ENCODE measurements at regions not wholly inside any gene's neighbourhood (a gene's known extent, or its start where the extent isn't known, plus 50 kb on each side); places are given as distances from the start of the nearest gene placed in this dataset.

- DNase-seq = no peak
- Histone ChIP-seq H4K20me1 (ENCODE audit: insufficient read depth) (no peaks in the 10 kb centered on the region), H3K9ac (no peak overlapping the region), H2AFZ (ENCODE audit: low read depth) (no peak overlapping the region), H3K9me3 (no peaks in the 10 kb centered on the region), H3F3A (replicated peaks; ENCODE audit: insufficient read depth) (no peaks in the 10 kb centered on the region), H3K27ac (ENCODE audit: low read depth in 2 of 2, low read length in 1 of 2) (no peak overlapping the region), H3K4me1 (ENCODE audit: control insufficient read depth in 1 of 2, insufficient read depth in 2 of 2, low read depth in 1 of 2, low read length in 1 of 2) (no peaks in the 10 kb centered on the region; a peak in 1 of 4 replicates), H3K27me3 (ENCODE audit: insufficient read depth) (no peaks in the 10 kb centered on the region), H3K79me2 (ENCODE audit: insufficient read depth) (no peaks in the 10 kb centered on the region), H3K9me2 (no peaks in the 10 kb centered on the region), H3K4me2 (no peak overlapping the region), H3K36me3 (replicated peaks in 1 of 2; ENCODE audit: control insufficient read depth in 1 of 2, insufficient read depth in 2 of 2, low read length in 1 of 2) (no peaks in the 10 kb centered on the region), H3K4me3 (ENCODE audit: low read depth in 2 of 2, low read length in 1 of 2) (no peak overlapping the region)
- POLR2A ChIA-PET = no interaction called here
- CTCF ChIA-PET = no interaction called here
- TF ChIP-seq RAD21 (IDR thresholded peaks at IDR 0.05; ENCODE audit: low read length) (no peak), MEF2A (IDR thresholded peaks at IDR 0.05; ENCODE audit: borderline replicate concordance, low read depth) (no peak), RXRA (IDR thresholded peaks at IDR 0.05; ENCODE audit: borderline replicate concordance, low read depth) (no peak), MXI1 (IDR thresholded peaks at IDR 0.05; ENCODE audit: low read depth, low read length) (no peak), ELF1 (IDR thresholded peaks at IDR 0.05) (no peak), FOXM1 (IDR thresholded peaks at IDR 0.05; ENCODE audit: low read depth) (no peak), RCOR1 (IDR thresholded peaks at IDR 0.05; ENCODE audit: low read length) (no peak), RFX5 (IDR thresholded peaks at IDR 0.05; ENCODE audit: low read length) (no peak), YY1 (IDR thresholded peaks at IDR 0.05; ENCODE audit: low read depth) (no peak), GABPA (IDR thresholded peaks at IDR 0.05; ENCODE audit: low read depth) (no peak), FOSL2 (IDR thresholded peaks at IDR 0.05; ENCODE audit: borderline replicate concordance, low read depth) (no peak)
- WGBS (ENCODE audit: low lambda C conversion rate) = 87% methylated on average over 14 of the region's 14 CpGs
These were observed 95.0 kb upstream of the IRS2 start for GRCh38 chr13:109881347-109881725.

GRCh38 chr13:109880371-109881346, 94.3 kb upstream of the IRS2 start:
- H3K79me2 ChIP-seq (ENCODE audit: insufficient read depth) = no peaks in the 10 kb centered on the region
- ChIA-PET CTCF (interaction anchor here (0.6 to 0.7 kb wide), 2 partner anchors 657 to 711 kb away, joined by 3 read pairs; no protein-coding TSS in a partner anchor), POLR2A (no interaction called here)
- H3K27me3 ChIP-seq (ENCODE audit: insufficient read depth) = no peaks in the 10 kb centered on the region
- H4K20me1 ChIP-seq (ENCODE audit: insufficient read depth) = no peaks in the 10 kb centered on the region
- WGBS (ENCODE audit: low lambda C conversion rate) = 93% methylated on average over 26 of the region's 35 CpGs
- no peak overlapping the region for H3K27ac ChIP-seq (ENCODE audit: low read depth in 2 of 2, low read length in 1 of 2)
- no peak overlapping the region for H3K4me3 ChIP-seq (ENCODE audit: low read depth in 2 of 2, low read length in 1 of 2)
- H3K9me2 ChIP-seq = no peaks in the 10 kb centered on the region
- no peaks in the 10 kb centered on the region; a peak in 1 of 4 replicates for H3K4me1 ChIP-seq (ENCODE audit: control insufficient read depth in 1 of 2, insufficient read depth in 2 of 2, low read depth in 1 of 2, low read length in 1 of 2)
- no peak overlapping the region for H2AFZ ChIP-seq (ENCODE audit: low read depth)
- DNase-seq = no peak
- H3K4me2 ChIP-seq = no peak overlapping the region
- H3F3A ChIP-seq (replicated peaks; ENCODE audit: insufficient read depth) = no peaks in the 10 kb centered on the region
- H3K9me3 ChIP-seq = no peaks in the 10 kb centered on the region
- H3K9ac ChIP-seq = no peak overlapping the region
- TF ChIP-seq GABPA (IDR thresholded peaks at IDR 0.05; ENCODE audit: low read depth) (no peak), REST (IDR thresholded peaks at IDR 0.05; ENCODE audit: low read depth, low read length) (no peak), GATA2 (CRISPR knock-in tag; IDR thresholded peaks at IDR 0.05) (no peak), USF2 (IDR thresholded peaks at IDR 0.05; ENCODE audit: borderline replicate concordance, low read depth, low read length) (no peak), YY1 (IDR thresholded peaks at IDR 0.05; ENCODE audit: low read depth) (no peak)
- no peaks in the 10 kb centered on the region for H3K36me3 ChIP-seq (replicated peaks in 1 of 2; ENCODE audit: control insufficient read depth in 1 of 2, insufficient read depth in 2 of 2, low read length in 1 of 2)
